ENCODE measurements at regions not wholly inside any gene's neighbourhood (a gene's known extent, or its start where the extent isn't known, plus 50 kb on each side); places are given as distances from the start of the nearest gene placed in this dataset.

DNA sequence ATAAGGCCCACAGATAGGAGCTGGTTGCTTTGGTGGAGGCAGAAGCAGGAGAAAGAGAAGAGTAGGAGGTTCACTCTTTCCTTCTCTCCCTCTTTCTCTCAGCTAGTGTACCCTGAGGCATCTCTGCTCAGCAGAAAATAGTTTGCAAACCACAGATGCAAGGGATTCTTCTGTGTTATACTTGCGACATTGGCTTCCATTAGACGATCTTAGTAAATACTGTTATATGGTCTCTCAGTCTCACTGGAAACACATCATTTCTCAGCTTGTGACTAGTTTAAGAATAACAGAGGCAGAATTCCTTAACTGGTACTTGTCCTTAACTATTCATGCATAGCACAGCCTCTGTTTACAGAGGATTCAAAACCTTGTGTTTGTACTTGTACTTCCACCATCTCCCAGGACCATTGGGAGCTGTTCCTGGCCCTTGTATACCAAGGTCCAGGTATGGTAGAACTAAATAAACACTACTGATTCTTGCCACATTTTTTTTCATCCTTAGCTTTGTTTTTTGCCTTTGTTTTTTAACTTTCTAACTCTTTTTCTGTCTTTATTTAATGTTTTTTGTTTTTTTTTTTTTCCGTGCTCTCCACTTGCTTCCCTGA, 218.2 kb downstream of the OTOR start:
- TF ChIP-seq, protein P1, sequence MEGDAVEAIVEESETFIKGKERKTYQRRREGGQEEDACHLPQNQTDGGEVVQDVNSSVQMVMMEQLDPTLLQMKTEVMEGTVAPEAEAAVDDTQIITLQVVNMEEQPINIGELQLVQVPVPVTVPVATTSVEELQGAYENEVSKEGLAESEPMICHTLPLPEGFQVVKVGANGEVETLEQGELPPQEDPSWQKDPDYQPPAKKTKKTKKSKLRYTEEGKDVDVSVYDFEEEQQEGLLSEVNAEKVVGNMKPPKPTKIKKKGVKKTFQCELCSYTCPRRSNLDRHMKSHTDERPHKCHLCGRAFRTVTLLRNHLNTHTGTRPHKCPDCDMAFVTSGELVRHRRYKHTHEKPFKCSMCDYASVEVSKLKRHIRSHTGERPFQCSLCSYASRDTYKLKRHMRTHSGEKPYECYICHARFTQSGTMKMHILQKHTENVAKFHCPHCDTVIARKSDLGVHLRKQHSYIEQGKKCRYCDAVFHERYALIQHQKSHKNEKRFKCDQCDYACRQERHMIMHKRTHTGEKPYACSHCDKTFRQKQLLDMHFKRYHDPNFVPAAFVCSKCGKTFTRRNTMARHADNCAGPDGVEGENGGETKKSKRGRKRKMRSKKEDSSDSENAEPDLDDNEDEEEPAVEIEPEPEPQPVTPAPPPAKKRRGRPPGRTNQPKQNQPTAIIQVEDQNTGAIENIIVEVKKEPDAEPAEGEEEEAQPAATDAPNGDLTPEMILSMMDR (conservative IDR thresholded peaks at IDR 0.05; ENCODE audit: low read depth, low read length), result no peak
- H3K79me2 ChIP-seq (ENCODE audit: insufficient read depth, low read depth), result no peaks in the 10 kb centered on the region
- H3K9ac ChIP-seq, result no peak overlapping the region
- no peaks in the 10 kb centered on the region for H3K4me1 ChIP-seq (ENCODE audit: low read depth, poor library complexity, severe bottlenecking)
- no peaks in the 10 kb centered on the region for H3K36me3 ChIP-seq (ENCODE audit: insufficient read depth)
- H3K27me3 ChIP-seq (ENCODE audit: insufficient read depth, low read depth), result no peaks in the 10 kb centered on the region
- no peak overlapping the region for H3K4me2 ChIP-seq
- H4K20me1 ChIP-seq (ENCODE audit: insufficient read depth), result no peaks in the 10 kb centered on the region
- no peak overlapping the region for H2AFZ ChIP-seq (ENCODE audit: low read depth)
- H3K27ac ChIP-seq, result no peak overlapping the region
- H3K4me3 ChIP-seq (IDR thresholded peaks at IDR 0.05; ENCODE audit: insufficient read depth, low read depth, low read length), result no peak overlapping the region

DNA sequence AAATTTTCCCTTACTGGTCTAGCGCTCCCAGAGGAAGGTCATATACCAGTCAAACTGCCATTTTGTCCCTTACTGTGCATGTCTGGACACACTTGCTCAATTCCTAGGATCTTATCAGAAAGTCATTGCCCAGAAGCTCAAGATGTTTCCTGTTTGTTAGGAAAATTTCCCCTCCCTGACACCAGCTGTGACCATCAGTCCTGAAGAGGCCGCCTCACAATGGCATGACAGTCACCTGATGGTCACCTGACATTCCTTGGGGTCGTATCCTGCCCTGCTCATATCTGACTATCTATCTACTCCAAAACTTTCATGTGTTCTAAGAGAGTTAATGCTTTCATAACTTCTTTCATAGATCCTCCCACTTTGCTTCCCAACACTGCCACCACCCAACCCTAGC, 219.9 kb downstream of the OTOR start:
- Histone ChIP-seq H3K79me2 (ENCODE audit: insufficient read depth, low read depth) (no peaks in the 10 kb centered on the region), H3K27ac (no peak overlapping the region), H3K36me3 (ENCODE audit: insufficient read depth) (no peaks in the 10 kb centered on the region), H3K27me3 (ENCODE audit: insufficient read depth, low read depth) (no peaks in the 10 kb centered on the region), H2AFZ (ENCODE audit: low read depth) (no peak overlapping the region), H4K20me1 (ENCODE audit: insufficient read depth) (no peaks in the 10 kb centered on the region), H3K4me1 (ENCODE audit: low read depth, poor library complexity, severe bottlenecking) (no peaks in the 10 kb centered on the region), H3K9ac (no peak overlapping the region), H3K4me2 (no peak overlapping the region), H3K4me3 (IDR thresholded peaks at IDR 0.05; ENCODE audit: insufficient read depth, low read depth, low read length) (no peak overlapping the region)
- TF ChIP-seq, protein P1 (conservative IDR thresholded peaks at IDR 0.05; ENCODE audit: low read depth, low read length), result no peak

DNA sequence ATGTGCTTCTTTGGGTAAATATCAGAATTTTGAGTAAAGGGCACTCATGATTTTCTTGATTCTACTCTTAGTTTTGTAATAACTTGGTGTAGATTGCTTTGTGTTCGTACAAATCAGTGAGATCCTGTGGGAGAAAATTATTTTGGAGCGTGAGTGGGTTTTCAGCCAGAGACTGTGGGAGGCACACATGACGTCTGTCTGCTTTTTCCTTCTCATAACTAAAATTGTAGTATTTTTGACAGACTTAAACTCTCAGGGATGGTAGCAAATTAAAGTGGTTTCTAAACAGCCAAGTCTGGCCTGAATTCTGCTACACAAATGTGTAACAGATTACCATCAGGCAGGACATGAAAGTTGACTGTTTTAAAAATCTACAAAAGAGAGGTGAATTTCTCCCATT, 222.6 kb downstream of the OTOR start:
- Histone ChIP-seq H4K20me1 (ENCODE audit: insufficient read depth) (no peaks in the 10 kb centered on the region), H2AFZ (ENCODE audit: low read depth) (no peak overlapping the region), H3K27me3 (ENCODE audit: insufficient read depth, low read depth) (no peaks in the 10 kb centered on the region), H3K9ac (no peak overlapping the region), H3K4me1 (ENCODE audit: low read depth, poor library complexity, severe bottlenecking) (no peaks in the 10 kb centered on the region), H3K4me2 (no peak overlapping the region), H3K79me2 (ENCODE audit: insufficient read depth, low read depth) (no peaks in the 10 kb centered on the region), H3K4me3 (IDR thresholded peaks at IDR 0.05; ENCODE audit: insufficient read depth, low read depth, low read length) (no peak overlapping the region), H3K36me3 (ENCODE audit: insufficient read depth) (no peaks in the 10 kb centered on the region), H3K27ac (no peak overlapping the region)
- TF ChIP-seq, protein P1 (conservative IDR thresholded peaks at IDR 0.05; ENCODE audit: low read depth, low read length), result no peak

DNA sequence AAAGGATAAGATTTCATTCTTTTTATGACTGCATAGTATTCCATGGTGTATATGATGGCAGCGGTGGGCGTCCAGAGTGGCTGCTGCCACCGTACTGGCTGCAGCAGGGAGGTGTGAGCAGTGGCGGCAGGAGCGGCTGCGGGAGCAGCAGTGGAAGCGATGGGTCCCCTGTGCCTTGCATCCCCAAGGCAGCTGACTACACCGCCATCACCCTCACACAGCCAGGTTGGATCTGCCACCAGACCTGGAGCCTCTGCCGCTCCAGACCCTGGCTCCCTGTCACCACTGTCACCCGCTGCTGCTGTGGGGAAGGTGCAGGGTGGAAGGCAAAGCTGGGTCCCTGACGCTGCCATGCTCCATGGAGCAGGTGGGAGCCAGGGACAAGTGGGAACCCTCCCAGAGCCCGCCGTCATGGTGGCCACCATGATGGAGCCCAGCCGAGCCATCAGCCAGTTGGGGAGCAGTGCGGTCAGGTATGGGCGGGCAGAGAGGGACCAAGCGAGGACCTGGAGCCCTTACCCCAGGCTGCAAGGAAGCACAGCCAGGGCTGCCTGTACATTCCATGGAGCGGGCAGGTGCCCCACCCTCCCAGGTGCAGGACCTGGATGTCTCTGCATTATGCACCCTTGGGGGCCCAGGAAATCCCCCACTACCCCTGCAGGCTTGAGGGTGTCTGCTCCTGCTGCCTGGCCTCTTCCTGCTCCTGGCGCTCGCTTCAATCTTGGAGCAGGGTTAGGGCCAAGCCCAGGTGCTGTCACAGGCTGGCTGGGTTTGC, 226.1 kb downstream of the OTOR start:
- Histone ChIP-seq H3K4me1 (ENCODE audit: low read depth, poor library complexity, severe bottlenecking) (no peaks in the 10 kb centered on the region), H3K4me3 (IDR thresholded peaks at IDR 0.05; ENCODE audit: insufficient read depth, low read depth, low read length) (no peak overlapping the region), H3K9ac (no peak overlapping the region), H3K27me3 (ENCODE audit: insufficient read depth, low read depth) (no peaks in the 10 kb centered on the region), H3K36me3 (ENCODE audit: insufficient read depth) (no peaks in the 10 kb centered on the region), H3K4me2 (no peak overlapping the region), H3K79me2 (ENCODE audit: insufficient read depth, low read depth) (no peaks in the 10 kb centered on the region), H2AFZ (ENCODE audit: low read depth) (no peak overlapping the region), H4K20me1 (ENCODE audit: insufficient read depth) (no peaks in the 10 kb centered on the region), H3K27ac (no peak overlapping the region)
- TF ChIP-seq, protein P1 (conservative IDR thresholded peaks at IDR 0.05; ENCODE audit: low read depth, low read length), result no peak
